ENCODE measurements at regions not wholly inside any gene's neighbourhood (a gene's known extent, or its start where the extent isn't known, plus 50 kb on each side); places are given as distances from the start of the nearest gene placed in this dataset.
A peak's percentile ranks its signal among the peaks of the same experiment; 100 is the strongest.
"Not testable (repeated sequence)": the region's sequence is repeated elsewhere in the genome, so short reads cannot be mapped to it uniquely, and the experiment has no call there.

- no peak for DNase-seq
Measured at GRCh38 chr6:51062166-51062722, 243.6 kb downstream of the TFAP2B start.

GRCh38 chr6:51077821-51078518, 259.3 kb downstream of the TFAP2B start:
- no peak for DNase-seq

DNA sequence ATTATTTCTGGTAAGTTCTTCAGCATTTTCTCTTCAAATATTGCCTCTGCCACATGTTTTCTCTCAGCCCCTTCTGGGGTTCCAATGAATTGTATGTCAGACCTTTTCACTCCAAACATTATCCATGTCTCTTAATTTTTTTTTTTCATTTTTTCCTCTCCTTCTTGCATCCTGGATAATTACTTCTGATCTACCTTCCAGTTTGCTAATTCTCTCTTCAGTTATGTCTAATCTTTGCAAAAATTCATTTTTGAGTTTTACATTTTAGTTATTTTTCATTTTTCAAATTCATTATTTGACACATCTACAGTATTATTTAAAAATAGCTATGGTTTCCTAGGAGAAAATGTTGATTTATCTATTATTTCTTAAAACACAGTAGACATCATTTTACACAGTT, 271.7 kb downstream of the TFAP2B start:
- no peak for DNase-seq

- DNase-seq: no peak
Measured at GRCh38 chr6:51093871-51094270, 275.2 kb downstream of the TFAP2B start.

- no peak for DNase-seq
Measured at GRCh38 chr6:51094271-51094670, 275.6 kb downstream of the TFAP2B start.

- DNase-seq: no peak
Measured at GRCh38 chr6:51098246-51098645, 279.6 kb downstream of the TFAP2B start.

GRCh38 chr6:51098791-51099190, 280.1 kb downstream of the TFAP2B start:
- no peak for DNase-seq

DNA sequence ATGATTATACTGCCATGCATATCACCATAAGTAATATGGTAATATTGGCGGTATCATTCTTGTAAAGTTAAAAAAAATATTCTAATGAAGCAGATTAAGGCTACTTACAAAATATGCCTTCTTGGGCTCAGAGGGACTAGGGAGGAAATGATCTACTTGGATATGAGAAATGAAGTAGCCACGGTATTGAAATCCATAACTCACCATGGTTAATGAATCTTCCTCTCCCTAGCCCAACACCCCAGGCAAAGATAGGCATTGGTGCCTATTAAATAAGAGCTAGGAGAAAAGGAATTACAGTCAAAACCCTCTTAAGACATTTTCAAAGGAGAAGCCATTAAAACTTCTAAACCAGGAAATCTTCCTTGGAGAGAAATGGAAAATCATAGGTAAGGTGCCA, 280.5 kb downstream of the TFAP2B start:
- DNase-seq: no peak

GRCh38 chr6:51105357-51105756, 286.7 kb downstream of the TFAP2B start:
- DNase-seq: no peak

GRCh38 chr6:51107769-51108203, 289.1 kb downstream of the TFAP2B start:
- DNase-seq: no peak

DNA sequence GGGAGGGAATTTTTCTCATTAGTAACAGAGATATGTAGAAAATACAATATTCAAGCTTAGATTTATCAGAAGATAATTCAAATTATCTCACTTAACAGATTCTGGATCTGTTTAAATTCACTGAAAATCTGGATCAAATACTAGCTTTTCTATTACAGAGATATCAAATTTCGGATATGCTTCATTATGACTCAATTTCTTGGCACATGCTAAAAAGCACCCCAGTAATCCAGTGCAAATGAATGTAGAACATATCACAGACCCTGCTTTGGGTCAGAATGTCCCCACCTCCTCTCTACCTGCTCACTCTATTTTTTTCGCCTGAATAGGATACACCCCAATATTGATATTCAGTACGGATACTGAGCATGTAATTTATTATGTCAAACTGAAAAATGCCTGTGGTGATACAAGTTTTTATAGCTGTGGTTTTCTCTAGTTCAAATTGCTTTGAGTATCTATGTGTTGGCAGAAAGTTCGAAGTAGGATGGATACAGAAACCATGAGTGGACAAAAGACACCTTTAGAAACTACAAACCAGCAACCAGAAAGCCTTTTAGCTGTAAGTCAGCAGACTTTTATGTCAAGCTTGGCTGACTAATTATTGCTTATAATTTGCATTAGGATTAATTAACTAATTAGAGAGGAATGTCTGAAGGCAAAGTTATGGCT, 290.0 kb downstream of the TFAP2B start:
- DNase-seq: no peak

GRCh38 chr6:51112731-51113130, 294.1 kb downstream of the TFAP2B start:
- DNase-seq: no peak

DNA sequence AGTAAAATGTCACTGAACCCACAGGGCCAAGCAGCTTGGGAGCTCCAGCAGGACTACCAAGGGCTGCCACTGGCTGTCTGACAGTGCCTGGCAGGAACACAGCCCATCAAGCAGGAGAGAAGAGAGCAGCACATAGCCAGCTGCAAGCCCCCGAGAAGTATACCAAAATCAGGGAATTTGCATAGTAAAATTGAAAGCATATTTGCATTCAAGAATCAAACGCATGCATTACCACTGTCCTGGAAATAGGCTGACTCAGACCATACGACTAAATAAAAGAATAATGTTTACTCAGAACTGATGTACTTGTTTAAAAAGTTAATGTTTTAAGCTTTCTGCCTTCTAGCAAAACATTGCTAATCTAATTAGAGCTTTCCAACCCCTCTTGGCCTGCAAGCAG, 298.1 kb downstream of the TFAP2B start:
- peak; percentile 50 for DNase-seq

DNA sequence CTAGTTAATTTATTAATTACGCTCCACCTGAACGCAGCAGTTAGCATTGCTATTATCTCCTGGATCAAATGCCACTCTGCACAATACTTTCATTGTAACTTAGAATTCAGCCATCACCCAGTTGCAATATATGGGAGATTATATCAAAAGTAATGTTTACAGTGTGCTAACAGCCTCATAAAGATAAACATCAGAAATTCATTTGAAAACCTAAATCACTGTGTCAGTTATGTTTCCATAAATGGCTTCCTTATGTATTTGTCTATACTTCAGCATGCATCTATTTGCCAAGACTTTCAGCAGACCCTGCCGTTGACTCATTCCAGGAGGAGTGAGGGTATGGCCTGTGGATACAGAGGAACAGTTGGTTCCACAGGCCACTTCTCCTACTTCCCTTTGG, 300.1 kb downstream of the TFAP2B start:
- DNase-seq: no peak

- no peak for DNase-seq
Measured at GRCh38 chr6:51120016-51120415, 301.3 kb downstream of the TFAP2B start.

DNA sequence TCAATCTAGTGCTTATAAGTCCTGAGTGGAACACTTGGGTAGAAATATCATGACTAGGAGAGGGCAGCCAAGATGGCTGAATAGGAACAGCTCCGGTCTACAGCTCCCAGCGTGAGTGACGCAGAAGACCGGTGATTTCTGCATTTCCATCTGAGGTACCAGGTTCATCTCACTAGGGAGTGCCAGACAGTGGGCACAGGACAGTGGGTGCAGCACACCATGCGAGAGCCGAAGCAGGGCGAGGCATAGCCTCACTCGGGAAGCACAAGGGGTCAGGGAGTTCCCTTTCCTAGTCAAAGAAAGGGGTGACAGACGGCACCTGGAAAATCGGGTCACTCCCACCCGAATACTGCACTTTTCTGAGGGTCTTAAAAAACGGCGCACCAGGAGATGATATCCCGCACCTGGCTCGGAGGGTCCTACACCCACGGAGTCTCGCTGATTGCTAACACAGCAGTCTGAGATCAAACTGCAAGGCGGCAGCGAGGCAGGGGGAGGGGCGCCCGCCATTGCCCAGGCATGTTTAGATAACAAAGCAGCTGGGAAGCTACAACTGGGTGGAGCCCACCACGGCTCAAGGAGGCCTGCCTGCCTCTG, 302.8 kb downstream of the TFAP2B start:
- not testable (repeated sequence) for DNase-seq

- no peak for DNase-seq
Measured at GRCh38 chr6:51129043-51129442, 310.4 kb downstream of the TFAP2B start.

GRCh38 chr6:51137777-51138176, 319.1 kb downstream of the TFAP2B start:
- DNase-seq: no peak

GRCh38 chr6:51139950-51140385, 321.3 kb downstream of the TFAP2B start:
- no peak for DNase-seq

DNA sequence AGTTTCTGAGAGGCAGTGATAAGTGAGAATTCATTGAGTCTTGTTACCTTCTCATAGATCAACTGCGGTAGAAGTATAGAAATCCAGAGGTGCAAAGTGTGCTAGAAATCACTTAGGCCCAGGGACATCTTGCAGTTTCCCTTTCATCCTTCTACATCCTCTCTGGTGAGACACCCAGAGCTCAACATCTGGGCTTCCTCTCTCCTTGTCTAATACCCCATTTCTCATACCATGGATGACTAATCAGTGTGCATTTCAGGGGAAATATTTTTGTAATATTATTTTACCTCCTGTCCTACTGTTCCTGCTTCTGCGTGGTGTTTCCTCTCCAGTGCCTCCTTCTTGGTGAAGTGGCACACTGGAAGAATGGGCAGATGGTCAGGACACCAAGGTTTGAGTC, 322.4 kb downstream of the TFAP2B start:
- DNase-seq: no peak

DNA sequence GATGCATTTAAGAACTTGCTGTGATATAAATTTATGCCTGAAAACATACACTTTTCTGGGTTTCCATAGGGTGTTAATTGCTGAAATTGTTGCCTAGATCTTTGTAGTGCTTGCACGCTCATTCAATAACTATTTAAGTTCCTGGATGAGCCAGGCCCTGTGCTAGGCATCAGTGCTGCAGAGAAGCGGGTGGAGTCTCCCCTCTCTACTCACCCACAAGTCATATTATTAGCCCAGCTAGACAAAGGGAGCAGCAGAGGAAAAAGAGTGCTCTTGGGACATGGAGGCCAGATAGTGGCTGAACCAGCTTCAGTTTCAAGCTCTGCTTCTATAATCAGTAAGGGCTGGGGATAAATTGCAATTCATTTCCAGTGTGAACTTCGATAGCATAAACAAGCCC, 329.1 kb downstream of the TFAP2B start:
- DNase-seq: no peak

DNA sequence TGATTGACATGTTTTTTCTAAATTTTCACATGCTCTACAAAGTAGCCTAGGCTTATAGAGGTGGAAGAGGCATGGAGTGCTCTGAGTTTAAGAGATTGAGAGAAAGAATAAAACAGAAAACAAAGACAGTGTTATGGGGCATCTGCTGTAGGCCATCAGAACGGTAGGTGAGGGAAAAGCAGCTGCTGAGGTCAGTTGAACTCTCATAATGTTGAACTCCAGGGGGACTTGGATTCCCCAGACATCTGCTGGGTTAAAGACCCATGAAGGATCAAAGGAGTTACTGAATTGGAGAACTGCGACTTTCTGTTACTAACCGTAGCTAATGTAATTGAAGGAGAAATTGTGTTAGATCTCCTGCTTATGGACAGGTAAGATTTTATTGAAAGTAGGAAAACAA, 333.9 kb downstream of the TFAP2B start:
- no peak for DNase-seq

GRCh38 chr6:51153109-51153508, 334.4 kb downstream of the TFAP2B start:
- no peak for DNase-seq

DNA sequence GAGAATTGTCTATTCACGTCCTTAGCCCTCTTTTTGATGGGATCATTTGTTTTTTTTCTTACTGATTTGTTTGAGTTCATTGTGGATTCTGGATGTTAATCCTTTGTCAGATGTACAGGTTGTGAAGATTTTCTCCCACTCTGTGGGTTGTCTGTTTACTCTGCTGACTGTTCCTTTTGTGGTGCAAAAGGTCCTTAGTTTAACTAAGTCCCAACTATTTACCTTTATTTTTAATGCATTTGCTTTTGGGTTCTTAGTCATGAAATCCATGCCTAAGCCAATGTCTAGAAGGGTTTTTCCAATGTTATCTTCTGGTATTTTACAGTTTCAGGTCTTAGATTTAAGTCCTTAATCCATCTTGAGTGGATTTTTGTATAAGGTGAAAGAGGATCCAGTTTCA, 336.3 kb downstream of the TFAP2B start:
- DNase-seq: not testable (repeated sequence)
